Erythroblast (primary cell): ENCODE measurements at regions not wholly inside any gene's neighbourhood (a gene's known extent, or its start where the extent isn't known, plus 50 kb on each side); places are given as distances from the start of the nearest gene placed in this dataset.

Experiments used
- GATA1 ChIP-seq: IDR thresholded peaks from 2 replicates; pipeline ENCODE4 v1.6.1; 2011; ENCODE audit warnings: low read depth, mild to moderate bottlenecking, control low read depth, low read length, moderate library complexity
- POLR2A ChIP-seq: IDR thresholded peaks from 2 replicates; pipeline ENCODE4 v1.6.1; 2011; ENCODE audit warnings: mild to moderate bottlenecking, low read length

DNA sequence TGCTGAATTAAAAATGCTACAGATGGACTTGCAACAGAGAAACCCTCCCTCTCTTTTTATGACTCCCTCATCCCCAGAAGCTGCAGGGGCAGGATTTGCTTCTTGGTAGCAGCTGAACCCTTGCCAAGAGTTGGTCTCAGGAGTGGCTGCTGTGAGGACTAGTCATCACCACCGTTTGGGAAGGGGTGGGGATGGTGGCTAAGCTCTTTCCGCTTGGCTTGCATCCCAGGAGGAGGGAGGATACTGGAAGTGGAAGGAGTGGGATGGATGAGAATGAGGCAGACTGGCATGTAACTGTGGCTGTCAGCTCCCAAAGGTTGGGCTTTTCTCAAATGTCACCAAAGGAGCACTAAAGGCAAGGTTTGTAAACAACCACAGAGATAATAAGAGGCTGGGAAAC is 50.8 kb upstream of the COL24A1 start:
- TF ChIP-seq POLR2A (no peak), GATA1 (no peak)
